OCI-LY1 (cell line): ENCODE measurements at regions not wholly inside any gene's neighbourhood (a gene's known extent, or its start where the extent isn't known, plus 50 kb on each side); places are given as distances from the start of the nearest gene placed in this dataset.

Experiments
- CTCF ChIP-seq: fragments of 200-600 bp; sonication (generic), shearing (Covaris generic); IDR thresholded peaks from 2 replicates; pipeline ENCODE4 v1.5.1; 2017; ENCODE audit warnings: mild to moderate bottlenecking, antibody characterized with exemption, low read length, moderate library complexity, mixed read lengths
- EZH2 ChIP-seq: fragments of 200-600 bp; sonication (generic), shearing (Covaris generic); IDR thresholded peaks from 2 replicates; pipeline ENCODE4 v1.8.0; 2017; ENCODE audit warnings: borderline replicate concordance, mixed run types, mild to moderate bottlenecking, antibody characterized with exemption, low read length, moderate library complexity, mixed read lengths

- TF ChIP-seq CTCF: no peak
- no peak for TF ChIP-seq EZH2
These were observed 580.2 kb downstream of the KCNJ18 start for GRCh38 chr17:22272363-22273146.
